T-helper 2 cell treated with Interferon-gamma antibody and Interleukin-4, amounts not matched to agents 5 μg/mL and 100 μg/mL, for 36 hours (primary cell): ENCODE measurements at regions not wholly inside any gene's neighbourhood (a gene's known extent, or its start where the extent isn't known, plus 50 kb on each side); places are given as distances from the start of the nearest gene placed in this dataset.

Source experiments
- DNase-seq: peaks from one replicate; pipeline ENCODE4 v3.0.0; 2021; ENCODE audit warnings: low spot score
- H3K27ac Mint-ChIP-seq: one replicate; pipeline ENCODE4 v1.8.0; 2021; ENCODE audit warnings: mild to moderate bottlenecking, mixed read lengths
- H3K27me3 Mint-ChIP-seq: one replicate; pipeline ENCODE4 v1.8.0; 2021; ENCODE audit warnings: low read depth, mixed read lengths
- H3K36me3 Mint-ChIP-seq: one replicate; pipeline ENCODE4 v1.8.0; 2021; ENCODE audit warnings: low read depth, mixed read lengths
- H3K4me1 Mint-ChIP-seq: one replicate; pipeline ENCODE4 v1.8.0; 2021; ENCODE audit warnings: low read depth, mixed read lengths
- H3K4me3 Mint-ChIP-seq: one replicate; pipeline ENCODE4 v1.8.0; 2022; ENCODE audit warnings: mild to moderate bottlenecking, moderate library complexity, mixed read lengths
- H3K9me3 Mint-ChIP-seq: one replicate; pipeline ENCODE4 v1.8.0; 2021; ENCODE audit warnings: mixed read lengths

- no peaks in the 10 kb centered on the region for H3K36me3 Mint-ChIP-seq
- peaks cover 31% of the 10 kb centered on the region for H3K9me3 Mint-ChIP-seq
- no peak for DNase-seq
- no peaks in the 10 kb centered on the region for H3K4me1 Mint-ChIP-seq
- H3K4me3 Mint-ChIP-seq, result no peak overlapping the region
- no peak overlapping the region for H3K27ac Mint-ChIP-seq
- no peaks in the 10 kb centered on the region for H3K27me3 Mint-ChIP-seq
Measured at GRCh38 chr11:24383137-24383536, 113.7 kb upstream of the LUZP2 start.

- Mint-ChIP-seq H3K27ac (no peak overlapping the region), H3K4me3 (no peak overlapping the region), H3K27me3 (no peaks in the 10 kb centered on the region), H3K9me3 (peaks cover 28% of the 10 kb centered on the region), H3K36me3 (no peaks in the 10 kb centered on the region), H3K4me1 (no peaks in the 10 kb centered on the region)
- no peak for DNase-seq
Measured at GRCh38 chr11:24384240-24384639, 112.6 kb upstream of the LUZP2 start.

- Mint-ChIP-seq H3K27ac (no peak overlapping the region), H3K4me1 (no peaks in the 10 kb centered on the region), H3K36me3 (no peaks in the 10 kb centered on the region), H3K27me3 (no peaks in the 10 kb centered on the region), H3K9me3 (peaks cover 28% of the 10 kb centered on the region), H3K4me3 (no peak overlapping the region)
- DNase-seq, result no peak
Measured at GRCh38 chr11:24386546-24387397, 110.1 kb upstream of the LUZP2 start.

- Mint-ChIP-seq H3K27ac (no peak overlapping the region), H3K9me3 (peaks cover 18% of the 10 kb centered on the region), H3K4me3 (no peak overlapping the region), H3K27me3 (no peaks in the 10 kb centered on the region), H3K4me1 (no peaks in the 10 kb centered on the region), H3K36me3 (no peaks in the 10 kb centered on the region)
- DNase-seq, result no peak
Measured at GRCh38 chr11:24389575-24389974, 107.3 kb upstream of the LUZP2 start.

- H3K27ac Mint-ChIP-seq, result no peak overlapping the region
- no peaks in the 10 kb centered on the region for H3K27me3 Mint-ChIP-seq
- no peak for DNase-seq
- H3K4me1 Mint-ChIP-seq, result no peaks in the 10 kb centered on the region
- H3K36me3 Mint-ChIP-seq, result no peaks in the 10 kb centered on the region
- H3K9me3 Mint-ChIP-seq, result peaks cover 18% of the 10 kb centered on the region
- H3K4me3 Mint-ChIP-seq, result no peak overlapping the region
Measured at GRCh38 chr11:24390016-24390415, 106.8 kb upstream of the LUZP2 start.

- Mint-ChIP-seq H3K36me3 (no peaks in the 10 kb centered on the region), H3K4me1 (no peaks in the 10 kb centered on the region), H3K27ac (no peak overlapping the region), H3K27me3 (no peaks in the 10 kb centered on the region), H3K9me3 (peaks cover 18% of the 10 kb centered on the region), H3K4me3 (no peak overlapping the region)
- DNase-seq, result no peak
Measured at GRCh38 chr11:24390762-24391161, 106.1 kb upstream of the LUZP2 start.

GRCh38 chr11:24391167-24391566 lies 105.7 kb upstream of the LUZP2 start:
- H3K27ac Mint-ChIP-seq, result no peak overlapping the region
- H3K4me3 Mint-ChIP-seq, result no peak overlapping the region
- no peaks in the 10 kb centered on the region for H3K4me1 Mint-ChIP-seq
- no peaks in the 10 kb centered on the region for H3K36me3 Mint-ChIP-seq
- no peak for DNase-seq
- peaks cover 15% of the 10 kb centered on the region for H3K9me3 Mint-ChIP-seq
- H3K27me3 Mint-ChIP-seq, result no peaks in the 10 kb centered on the region

- Mint-ChIP-seq H3K4me3 (no peak overlapping the region), H3K36me3 (no peaks in the 10 kb centered on the region), H3K27me3 (no peaks in the 10 kb centered on the region), H3K9me3 (peaks cover 32% of the 10 kb centered on the region), H3K4me1 (no peaks in the 10 kb centered on the region), H3K27ac (no peak overlapping the region)
- no peak for DNase-seq
Measured at GRCh38 chr11:24400059-24400665, 96.7 kb upstream of the LUZP2 start.

GRCh38 chr11:24406389-24406788 lies 90.5 kb upstream of the LUZP2 start:
- no peaks in the 10 kb centered on the region for H3K27me3 Mint-ChIP-seq
- no peaks in the 10 kb centered on the region for H3K36me3 Mint-ChIP-seq
- H3K9me3 Mint-ChIP-seq, result peaks cover 29% of the 10 kb centered on the region
- no peak for DNase-seq
- no peak overlapping the region for H3K27ac Mint-ChIP-seq
- H3K4me3 Mint-ChIP-seq, result no peak overlapping the region
- H3K4me1 Mint-ChIP-seq, result no peaks in the 10 kb centered on the region

GRCh38 chr11:24406980-24407379 lies 89.9 kb upstream of the LUZP2 start:
- Mint-ChIP-seq H3K27me3 (no peaks in the 10 kb centered on the region), H3K27ac (no peak overlapping the region), H3K4me1 (no peaks in the 10 kb centered on the region), H3K9me3 (peaks cover 29% of the 10 kb centered on the region), H3K36me3 (no peaks in the 10 kb centered on the region), H3K4me3 (no peak overlapping the region)
- no peak for DNase-seq

- Mint-ChIP-seq H3K36me3 (no peaks in the 10 kb centered on the region), H3K4me1 (no peaks in the 10 kb centered on the region), H3K9me3 (peaks cover 28% of the 10 kb centered on the region), H3K27ac (no peak overlapping the region), H3K27me3 (no peaks in the 10 kb centered on the region), H3K4me3 (no peak overlapping the region)
- no peak for DNase-seq
Measured at GRCh38 chr11:24407733-24408132, 89.1 kb upstream of the LUZP2 start.

- H3K36me3 Mint-ChIP-seq, result no peaks in the 10 kb centered on the region
- no peak for DNase-seq
Measured at GRCh38 chr11:24408202-24408601, 88.7 kb upstream of the LUZP2 start.

GRCh38 chr11:24411791-24412190 lies 85.1 kb upstream of the LUZP2 start:
- H3K27me3 Mint-ChIP-seq, result no peaks in the 10 kb centered on the region
- H3K36me3 Mint-ChIP-seq, result no peaks in the 10 kb centered on the region
- H3K27ac Mint-ChIP-seq, result no peak overlapping the region
- peaks cover 22% of the 10 kb centered on the region for H3K9me3 Mint-ChIP-seq
- DNase-seq, result no peak
- no peaks in the 10 kb centered on the region for H3K4me1 Mint-ChIP-seq
- H3K4me3 Mint-ChIP-seq, result no peak overlapping the region

More at GRCh38 chr11:24408202-24408601, 88.7 kb upstream of the LUZP2 start:
- Mint-ChIP-seq H3K27me3 (no peaks in the 10 kb centered on the region), H3K27ac (no peak overlapping the region), H3K9me3 (peaks cover 24% of the 10 kb centered on the region), H3K4me3 (no peak overlapping the region), H3K4me1 (no peaks in the 10 kb centered on the region)

GRCh38 chr11:24412722-24413121 lies 84.1 kb upstream of the LUZP2 start:
- Mint-ChIP-seq H3K4me3 (no peak overlapping the region), H3K27ac (no peak overlapping the region), H3K9me3 (peaks cover 27% of the 10 kb centered on the region), H3K27me3 (no peaks in the 10 kb centered on the region), H3K36me3 (no peaks in the 10 kb centered on the region), H3K4me1 (no peaks in the 10 kb centered on the region)
- no peak for DNase-seq
